Kidney epithelial cell (primary cell): ENCODE measurements at regions not wholly inside any gene's neighbourhood (a gene's known extent, or its start where the extent isn't known, plus 50 kb on each side); places are given as distances from the start of the nearest gene placed in this dataset.

Source experiments
- DNase-seq: peaks from one replicate; pipeline ENCODE4 v3.0.0-alpha.2; 2010; ENCODE audit warnings: low read depth
- H3K27me3 ChIP-seq: 2 replicates; pipeline ENCODE4 v1.6.0; 2011; ENCODE audit warnings: low read length; ENCODE audit not compliant: control insufficient read depth, insufficient read depth
- H3K36me3 ChIP-seq: 2 replicates; pipeline ENCODE4 v1.5.1; 2011; ENCODE audit warnings: low read length; ENCODE audit not compliant: control insufficient read depth, insufficient read depth
- H3K4me3 ChIP-seq: 2 replicates; pipeline ENCODE4 v1.5.1; 2011; ENCODE audit warnings: low read depth, mild to moderate bottlenecking, control low read depth, low read length
- TF ChIP-seq, protein P1 (sequence below): IDR thresholded peaks from 2 replicates; pipeline ENCODE4 v1.5.1; 2011; ENCODE audit warnings: mild to moderate bottlenecking, moderate library complexity, low read length, control low read depth, inconsistent platforms; ENCODE audit not compliant: insufficient read depth, poor library complexity, severe bottlenecking

- H3K27me3 ChIP-seq = no peaks in the 10 kb centered on the region
- no peak overlapping the region for H3K4me3 ChIP-seq
- TF ChIP-seq, protein P1, sequence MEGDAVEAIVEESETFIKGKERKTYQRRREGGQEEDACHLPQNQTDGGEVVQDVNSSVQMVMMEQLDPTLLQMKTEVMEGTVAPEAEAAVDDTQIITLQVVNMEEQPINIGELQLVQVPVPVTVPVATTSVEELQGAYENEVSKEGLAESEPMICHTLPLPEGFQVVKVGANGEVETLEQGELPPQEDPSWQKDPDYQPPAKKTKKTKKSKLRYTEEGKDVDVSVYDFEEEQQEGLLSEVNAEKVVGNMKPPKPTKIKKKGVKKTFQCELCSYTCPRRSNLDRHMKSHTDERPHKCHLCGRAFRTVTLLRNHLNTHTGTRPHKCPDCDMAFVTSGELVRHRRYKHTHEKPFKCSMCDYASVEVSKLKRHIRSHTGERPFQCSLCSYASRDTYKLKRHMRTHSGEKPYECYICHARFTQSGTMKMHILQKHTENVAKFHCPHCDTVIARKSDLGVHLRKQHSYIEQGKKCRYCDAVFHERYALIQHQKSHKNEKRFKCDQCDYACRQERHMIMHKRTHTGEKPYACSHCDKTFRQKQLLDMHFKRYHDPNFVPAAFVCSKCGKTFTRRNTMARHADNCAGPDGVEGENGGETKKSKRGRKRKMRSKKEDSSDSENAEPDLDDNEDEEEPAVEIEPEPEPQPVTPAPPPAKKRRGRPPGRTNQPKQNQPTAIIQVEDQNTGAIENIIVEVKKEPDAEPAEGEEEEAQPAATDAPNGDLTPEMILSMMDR = no peak
- no peak for DNase-seq
- H3K36me3 ChIP-seq = no peaks in the 10 kb centered on the region
Observed at GRCh38 chr20:51131811-51132210, 108.9 kb upstream of the KCNG1 start.

GRCh38 chr20:51129147-51129776 lies 106.4 kb upstream of the KCNG1 start:
- H3K27me3 ChIP-seq = no peaks in the 10 kb centered on the region
- H3K4me3 ChIP-seq = no peak overlapping the region
- DNase-seq = no peak
- TF ChIP-seq, protein P1 = no peak
- no peaks in the 10 kb centered on the region for H3K36me3 ChIP-seq

- no peaks in the 10 kb centered on the region for H3K36me3 ChIP-seq
- H3K27me3 ChIP-seq = no peaks in the 10 kb centered on the region
- peak; percentile 73 for DNase-seq
- H3K4me3 ChIP-seq = no peak overlapping the region
- TF ChIP-seq, protein P1 = no peak
Observed at GRCh38 chr20:51128198-51128597, 105.3 kb upstream of the KCNG1 start.

GRCh38 chr20:51127713-51128112 lies 104.8 kb upstream of the KCNG1 start:
- no peak for DNase-seq
- H3K4me3 ChIP-seq = no peak overlapping the region
- TF ChIP-seq, protein P1 = no peak
- H3K27me3 ChIP-seq = no peaks in the 10 kb centered on the region
- no peaks in the 10 kb centered on the region for H3K36me3 ChIP-seq

GRCh38 chr20:51126337-51126736 lies 103.4 kb upstream of the KCNG1 start:
- H3K27me3 ChIP-seq = peaks cover under 1% of the 10 kb centered on the region
- H3K36me3 ChIP-seq = no peaks in the 10 kb centered on the region
- TF ChIP-seq, protein P1 = no peak
- H3K4me3 ChIP-seq = no peak overlapping the region
- no peak for DNase-seq

DNA sequence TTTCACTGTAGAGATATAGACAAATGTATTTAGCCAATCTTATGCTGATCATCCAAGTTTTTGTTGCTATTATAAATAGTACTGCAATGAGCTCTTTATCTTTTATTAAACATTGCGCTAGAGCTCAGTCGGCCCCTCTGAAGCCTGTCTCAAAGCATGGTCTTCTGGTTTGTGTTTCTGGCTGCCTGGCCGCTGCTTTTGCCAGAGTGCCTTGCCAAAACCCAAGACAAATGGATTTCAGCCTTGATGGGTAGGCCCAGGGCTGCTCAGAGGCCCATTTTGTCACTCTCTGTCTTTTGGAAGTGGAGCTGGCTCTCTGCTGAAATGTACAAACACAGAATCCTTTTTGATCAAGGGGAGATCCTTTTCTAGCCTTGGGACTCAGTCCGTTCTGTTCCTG lies 102.9 kb upstream of the KCNG1 start:
- H3K4me3 ChIP-seq = no peak overlapping the region
- H3K27me3 ChIP-seq = peaks cover 2% of the 10 kb centered on the region
- TF ChIP-seq, protein P1 = no peak
- H3K36me3 ChIP-seq = no peaks in the 10 kb centered on the region
- no peak for DNase-seq
